NCI-H345 (cell line): ENCODE measurements at regions not wholly inside any gene's neighbourhood (a gene's known extent, or its start where the extent isn't known, plus 50 kb on each side); places are given as distances from the start of the nearest gene placed in this dataset.

Experiments used
- DNase-seq: peaks from one replicate; lab custom pipeline; 2025; lab: John Stamatoyannopoulos, UW

DNA sequence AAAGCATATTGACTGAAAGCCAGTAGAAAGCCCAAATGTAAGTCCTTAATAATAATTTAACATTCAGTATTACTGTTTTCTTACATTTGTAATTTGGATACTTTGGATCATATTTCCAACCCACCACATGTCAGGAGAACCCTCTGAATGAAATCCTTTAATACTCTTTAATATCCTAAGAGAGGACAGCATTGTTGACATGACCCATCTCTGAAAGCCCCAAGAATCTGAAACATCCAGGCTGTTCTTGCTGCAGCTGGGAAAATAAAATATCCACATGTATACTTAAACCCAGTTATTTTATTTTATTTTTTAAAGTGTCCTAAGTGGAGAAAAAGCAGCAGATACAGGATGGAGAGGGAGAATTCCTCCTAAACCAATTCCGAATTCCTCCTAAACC is 130.8 kb upstream of the RIPOR2 start:
- DNase-seq = no peak

- DNase-seq = no peak
These were observed 133.1 kb upstream of the RIPOR2 start for GRCh38 chr6:25068866-25069265.

GRCh38 chr6:25070547-25071366 is 135.0 kb upstream of the RIPOR2 start:
- DNase-seq = peak; percentile 79

GRCh38 chr6:25078141-25078540 is 142.4 kb upstream of the RIPOR2 start:
- no peak for DNase-seq

DNA sequence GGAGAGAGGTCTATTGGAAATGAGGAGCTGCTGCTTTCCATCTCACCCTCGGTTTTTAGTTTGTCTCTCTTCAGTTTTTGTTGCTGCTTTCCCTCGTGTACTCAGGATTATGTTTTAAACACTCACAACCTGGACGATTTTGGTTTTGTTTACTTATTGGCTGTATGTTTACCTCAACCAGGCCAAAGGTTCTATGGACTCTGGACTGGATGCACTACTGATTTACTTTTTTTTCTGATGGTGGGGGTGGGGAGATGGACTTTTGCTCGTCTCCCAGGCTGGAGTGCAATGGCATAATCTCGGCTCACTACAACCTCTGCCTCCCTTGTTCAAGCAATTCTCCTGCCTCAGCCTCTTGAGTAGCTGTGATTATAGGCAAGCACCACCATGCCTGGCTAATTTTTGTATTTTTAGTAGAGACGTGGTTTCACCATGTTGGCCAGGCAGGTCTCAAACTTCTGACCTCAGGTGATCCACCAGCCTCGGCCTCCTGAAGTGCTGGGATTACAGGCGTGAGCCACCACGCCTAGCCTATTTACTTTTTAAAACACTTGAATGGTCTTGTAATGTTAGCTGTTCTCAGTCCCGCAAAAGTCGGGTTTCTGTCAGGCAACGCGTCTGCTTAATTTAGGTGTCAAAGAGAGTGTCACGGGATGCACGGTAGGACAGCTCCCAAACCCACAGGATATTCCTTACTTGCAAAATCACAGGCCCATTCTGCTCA is 148.2 kb upstream of the RIPOR2 start:
- DNase-seq = no peak

DNA sequence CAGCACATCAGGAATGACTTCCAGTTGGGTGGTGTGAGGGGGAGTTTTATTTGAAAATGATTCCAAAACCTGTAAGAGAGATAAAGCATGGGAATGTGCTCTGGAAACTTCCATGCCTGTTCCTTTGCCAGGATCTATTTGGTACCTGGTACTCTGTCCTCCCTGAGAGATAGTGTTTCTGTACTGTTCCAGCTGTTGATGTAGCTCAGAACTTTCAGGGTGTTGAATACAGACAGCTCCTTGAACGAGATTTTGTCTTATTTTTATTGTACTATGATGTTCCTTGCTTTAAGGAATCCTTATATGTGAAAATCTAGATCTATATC is 148.7 kb upstream of the RIPOR2 start:
- no peak for DNase-seq

GRCh38 chr6:25085756-25086155 is 150.0 kb upstream of the RIPOR2 start:
- DNase-seq = no peak

DNA sequence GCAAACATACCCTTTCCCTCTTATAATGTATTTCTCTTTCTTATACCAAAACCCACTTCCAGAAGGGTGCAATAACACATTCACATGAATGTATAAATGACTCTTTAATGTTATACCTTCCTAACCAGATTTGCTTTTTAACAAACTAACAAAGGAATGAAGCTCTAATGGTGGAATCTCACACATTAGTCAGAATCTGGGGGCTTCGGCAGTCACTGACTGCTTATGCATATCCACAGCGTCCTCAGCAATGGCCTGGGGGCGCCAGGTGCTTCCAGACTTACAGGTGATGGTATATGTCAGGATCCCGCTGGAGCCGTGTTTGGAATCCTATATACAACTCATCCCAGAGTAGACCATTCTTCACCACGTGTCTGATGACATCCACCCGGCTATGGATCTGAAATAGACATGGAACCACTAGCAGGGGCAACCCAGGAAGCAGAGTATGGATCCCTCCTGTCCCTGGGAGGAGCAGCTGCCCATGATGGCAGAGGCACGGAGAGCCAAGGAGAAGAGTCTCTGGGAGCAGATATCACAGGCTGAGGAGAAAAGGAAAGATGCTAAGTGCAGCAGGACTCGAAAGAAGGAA is 150.8 kb upstream of the RIPOR2 start:
- DNase-seq = no peak

- DNase-seq = no peak
These were observed 152.8 kb upstream of the RIPOR2 start for GRCh38 chr6:25088513-25088912.

DNA sequence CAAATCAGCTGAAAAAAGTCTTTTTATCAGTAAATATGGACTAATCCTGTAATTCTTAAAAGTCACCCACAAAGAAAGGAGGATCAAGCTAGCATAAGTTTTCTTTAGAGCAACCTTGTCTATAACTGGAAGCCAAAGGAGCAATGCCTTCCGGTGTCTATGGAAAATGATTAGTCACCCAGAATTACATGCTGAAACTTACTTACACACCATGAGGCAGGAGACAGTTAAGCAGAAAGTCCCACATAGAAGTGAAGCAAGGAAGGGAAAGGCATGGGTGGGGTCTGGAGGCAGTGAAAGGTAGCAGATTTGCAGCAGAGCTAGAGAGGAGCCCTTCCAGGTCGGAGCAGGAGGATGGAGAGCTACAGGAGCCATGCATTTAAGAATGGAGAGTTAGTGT is 153.7 kb upstream of the RIPOR2 start:
- no peak for DNase-seq

DNA sequence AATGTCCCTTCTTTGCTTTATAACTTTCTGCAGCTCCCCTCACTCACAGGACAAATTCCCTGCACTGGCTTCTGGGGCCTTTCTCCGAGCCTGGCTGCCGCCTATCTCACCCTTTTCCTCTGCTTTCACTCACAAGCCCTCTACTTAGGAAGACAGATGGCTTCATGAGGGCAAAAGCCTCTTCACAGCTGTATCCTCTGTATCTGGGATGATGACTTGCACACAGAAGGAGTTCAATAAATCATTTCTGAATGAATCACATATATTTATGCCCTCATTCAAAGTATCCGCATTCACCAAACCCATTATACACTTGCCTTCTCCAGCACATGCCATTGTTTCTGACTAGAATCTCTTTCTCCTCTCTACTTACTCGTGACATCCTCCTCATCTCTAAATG is 159.0 kb upstream of the RIPOR2 start:
- no peak for DNase-seq

DNA sequence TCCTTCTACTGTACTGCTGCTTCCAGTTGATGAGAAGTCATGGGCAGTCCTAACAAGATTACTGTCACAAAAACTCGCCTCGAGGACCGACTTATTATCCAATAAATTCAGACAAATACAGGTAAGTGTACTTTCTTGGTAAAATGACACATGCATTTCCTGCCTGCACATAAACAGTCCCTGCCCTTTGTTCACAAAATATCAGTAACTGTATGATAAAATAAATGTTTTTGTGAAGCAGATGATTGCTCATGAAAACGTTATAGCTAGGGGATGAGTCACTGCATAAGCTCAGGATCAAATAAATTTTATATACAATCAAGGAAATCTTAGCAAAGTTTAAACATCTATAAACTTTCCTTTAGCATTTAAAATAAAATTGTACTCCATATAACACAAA is 164.5 kb upstream of the RIPOR2 start:
- no peak for DNase-seq

GRCh38 chr6:25103603-25104002 is 167.8 kb upstream of the RIPOR2 start:
- no peak for DNase-seq

GRCh38 chr6:25105070-25105925 is 169.5 kb upstream of the RIPOR2 start:
- no peak for DNase-seq

- DNase-seq = no peak
These were observed 171.5 kb upstream of the RIPOR2 start for GRCh38 chr6:25107218-25107617.

DNA sequence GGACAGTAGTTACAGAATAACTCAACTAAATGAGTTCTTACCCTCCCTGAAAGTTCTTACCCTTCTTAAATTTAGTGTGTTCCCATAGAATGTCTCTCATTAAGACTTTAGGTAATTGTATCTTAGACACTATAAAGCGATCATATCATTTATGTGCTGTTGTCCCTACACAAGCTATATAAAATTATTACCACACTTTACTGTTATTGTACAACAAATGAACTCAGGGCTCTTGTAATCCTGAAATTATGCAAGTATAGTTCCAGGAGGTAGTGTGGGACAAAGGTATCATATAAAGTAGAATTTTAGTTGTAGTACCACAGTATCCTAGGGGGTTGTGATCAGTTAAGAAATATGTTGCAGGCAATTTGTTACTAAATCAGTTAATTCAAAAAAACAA is 167.4 kb upstream of the CARMIL1 start:
- DNase-seq = no peak

GRCh38 chr6:25112322-25112773 is 166.8 kb upstream of the CARMIL1 start:
- no peak for DNase-seq

DNA sequence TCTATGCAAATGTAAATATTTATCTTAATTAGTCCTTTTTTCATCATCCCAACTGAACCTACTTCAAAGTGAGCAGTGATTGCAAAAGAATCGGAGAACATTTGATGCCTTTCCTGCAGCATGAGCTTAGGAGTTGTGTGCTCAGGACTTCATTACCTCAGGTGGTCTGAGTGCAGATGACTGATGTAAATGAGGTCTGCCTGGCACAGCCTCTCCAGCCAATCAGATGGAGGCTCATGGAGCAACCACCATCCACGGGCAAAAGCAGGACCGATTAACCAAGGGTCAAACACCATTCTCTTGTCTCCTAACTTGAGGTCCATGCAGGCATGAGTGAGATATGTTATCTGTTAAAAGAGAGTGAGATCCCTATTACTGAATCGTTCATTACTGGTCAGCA is 165.7 kb upstream of the CARMIL1 start:
- no peak for DNase-seq

GRCh38 chr6:25118038-25118437 is 161.1 kb upstream of the CARMIL1 start:
- no peak for DNase-seq

- no peak for DNase-seq
These were observed 158.0 kb upstream of the CARMIL1 start for GRCh38 chr6:25121186-25121585.

DNA sequence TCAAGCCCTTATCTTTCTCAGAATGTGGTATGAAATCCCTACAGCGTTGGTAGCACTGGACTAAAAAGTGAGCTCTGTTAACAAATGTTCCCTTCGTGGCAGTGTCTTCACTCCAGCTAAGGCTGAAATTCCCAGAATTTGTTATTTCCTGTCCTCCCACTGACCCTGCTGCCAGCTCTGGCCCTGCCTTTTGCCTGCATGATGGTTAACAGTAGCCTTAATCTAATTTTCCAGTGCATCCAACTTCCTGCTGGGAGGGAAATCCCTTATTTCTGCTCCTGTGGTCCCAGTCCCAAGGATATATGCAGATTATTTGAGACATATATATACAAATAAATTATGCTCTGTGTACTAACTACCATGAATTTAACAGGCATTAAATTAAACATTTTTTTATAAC is 157.2 kb upstream of the CARMIL1 start:
- DNase-seq = no peak

DNA sequence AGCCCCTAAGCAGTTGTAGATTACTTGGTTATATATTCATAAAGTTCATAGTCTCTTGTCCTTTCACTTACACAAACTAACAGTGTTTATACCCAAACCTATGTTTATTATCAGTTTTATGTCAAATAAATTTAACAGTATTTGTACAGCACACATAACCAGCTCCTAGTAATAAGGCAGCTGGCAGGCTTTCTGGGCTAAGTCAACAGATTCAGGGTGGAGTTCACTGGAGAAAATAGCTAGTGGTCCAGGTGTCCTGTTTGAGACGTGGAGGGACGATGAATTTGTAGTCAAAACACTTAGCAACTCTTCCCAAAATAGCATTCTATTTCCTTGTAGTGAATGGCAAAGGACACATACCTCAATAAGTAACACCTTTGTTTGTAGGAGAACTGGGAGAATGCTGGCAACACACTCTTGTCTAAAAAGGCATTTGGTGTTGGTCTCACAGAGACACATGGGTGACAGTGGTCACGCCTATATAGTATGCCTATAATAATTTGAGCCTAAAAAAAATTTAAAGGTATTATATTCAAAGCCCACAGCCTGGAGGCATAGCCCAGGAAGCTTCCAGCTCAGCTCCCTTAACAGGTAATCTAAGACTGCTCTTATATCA is 156.4 kb upstream of the CARMIL1 start:
- DNase-seq = peak; percentile 19
